MM.1S (cell line): ENCODE measurements at regions not wholly inside any gene's neighbourhood (a gene's known extent, or its start where the extent isn't known, plus 50 kb on each side); places are given as distances from the start of the nearest gene placed in this dataset.

Experiments
- DNase-seq: peaks from one replicate; pipeline ENCODE4 v3.0.0-alpha.2; 2015
- H2AFZ ChIP-seq: fragments of 300-600 bp; sonication (generic); 2 replicates; pipeline ENCODE4 v1.6.0; 2016; ENCODE audit warnings: antibody characterized with exemption, low read length
- H3F3A ChIP-seq: fragments of 300-600 bp; sonication (generic); 2 replicates; pipeline ENCODE4 v1.6.1; 2016; ENCODE audit warnings: mild to moderate bottlenecking, antibody characterized with exemption, low read length, moderate library complexity, mixed read lengths; ENCODE audit not compliant: insufficient read depth
- H3K27ac ChIP-seq: fragments of 300-600 bp; sonication (generic); 2 replicates; pipeline ENCODE4 v1.5.1; 2016; ENCODE audit warnings: mild to moderate bottlenecking, low read length
- H3K27me3 ChIP-seq: fragments of 300-600 bp; sonication (generic); replicated peaks from 2 replicates; pipeline ENCODE4 v1.6.0; 2016; ENCODE audit warnings: low read length; ENCODE audit not compliant: insufficient read depth
- H3K36me3 ChIP-seq: fragments of 300-600 bp; sonication (generic); replicated peaks from 2 replicates; pipeline ENCODE4 v1.6.1; 2016; ENCODE audit warnings: mild to moderate bottlenecking, low read length, mixed read lengths; ENCODE audit not compliant: insufficient read depth
- H3K4me1 ChIP-seq: fragments of 300-600 bp; sonication (generic); 2 replicates; pipeline ENCODE4 v1.6.1; 2016; ENCODE audit warnings: low read length, mixed read lengths
- H3K4me2 ChIP-seq: fragments of 300-600 bp; sonication (generic); 2 replicates; pipeline ENCODE4 v1.6.0; 2016; ENCODE audit warnings: low read depth, low read length
- H3K4me3 ChIP-seq: fragments of 300-600 bp; sonication (generic); 2 replicates; pipeline ENCODE4 v1.5.1; 2016; ENCODE audit warnings: low read length, mixed read lengths
- H3K79me2 ChIP-seq: fragments of 300-600 bp; sonication (generic); 2 replicates; pipeline ENCODE4 v1.6.1; 2016; ENCODE audit warnings: mixed run types, low read length, mixed read lengths
- H3K9ac ChIP-seq: fragments of 300-600 bp; sonication (generic); 2 replicates; pipeline ENCODE4 v1.6.1; 2016; ENCODE audit warnings: low read length, mixed read lengths
- H3K9me2 ChIP-seq: fragments of 300-600 bp; sonication (generic); replicated peaks from 2 replicates; pipeline ENCODE4 v1.6.1; 2016; ENCODE audit warnings: mild to moderate bottlenecking, low read length, mixed read lengths; ENCODE audit not compliant: insufficient read depth
- H3K9me3 ChIP-seq: fragments of 300-600 bp; sonication (generic); replicated peaks from 2 replicates; pipeline ENCODE4 v1.6.1; 2016; ENCODE audit warnings: mild to moderate bottlenecking, low read length, mixed read lengths; ENCODE audit not compliant: insufficient read depth
- H4K20me1 ChIP-seq: fragments of 300-600 bp; sonication (generic); 2 replicates; pipeline ENCODE4 v1.6.1; 2016; ENCODE audit warnings: mild to moderate bottlenecking, low read length, moderate library complexity, mixed read lengths; ENCODE audit not compliant: insufficient read depth
- EZH2 ChIP-seq: fragments of 300-600 bp; sonication (generic); optimal IDR thresholded peaks from 2 replicates; pipeline ENCODE3; 2017; ENCODE audit warnings: low read depth, mild to moderate bottlenecking, antibody characterized with exemption, low read length, mixed read lengths
- EZH2phosphoT487 ChIP-seq: fragments of 300-600 bp; sonication (generic); IDR thresholded peaks from 2 replicates; pipeline ENCODE4 v1.6.1; 2018; ENCODE audit warnings: antibody characterized with exemption, low read length
- TF ChIP-seq, protein P1 (sequence below): fragments of 300-600 bp; sonication (generic); IDR thresholded peaks from 2 replicates; pipeline ENCODE4 v1.5.1; 2016; ENCODE audit warnings: antibody characterized with exemption, low read length, mixed read lengths

- Histone ChIP-seq H3K9me2 (no peaks in the 10 kb centered on the region), H3K27me3 (no peaks in the 10 kb centered on the region), H3K79me2 (no peaks in the 10 kb centered on the region), H3K4me3 (no peak overlapping the region), H3K9me3 (no peaks in the 10 kb centered on the region), H2AFZ (no peak overlapping the region), H4K20me1 (no peaks in the 10 kb centered on the region), H3F3A (no peaks in the 10 kb centered on the region), H3K4me2 (no peak overlapping the region), H3K9ac (no peak overlapping the region), H3K4me1 (no peaks in the 10 kb centered on the region), H3K27ac (no peak overlapping the region), H3K36me3 (no peaks in the 10 kb centered on the region)
- DNase-seq, result no peak
- TF ChIP-seq, protein P1, sequence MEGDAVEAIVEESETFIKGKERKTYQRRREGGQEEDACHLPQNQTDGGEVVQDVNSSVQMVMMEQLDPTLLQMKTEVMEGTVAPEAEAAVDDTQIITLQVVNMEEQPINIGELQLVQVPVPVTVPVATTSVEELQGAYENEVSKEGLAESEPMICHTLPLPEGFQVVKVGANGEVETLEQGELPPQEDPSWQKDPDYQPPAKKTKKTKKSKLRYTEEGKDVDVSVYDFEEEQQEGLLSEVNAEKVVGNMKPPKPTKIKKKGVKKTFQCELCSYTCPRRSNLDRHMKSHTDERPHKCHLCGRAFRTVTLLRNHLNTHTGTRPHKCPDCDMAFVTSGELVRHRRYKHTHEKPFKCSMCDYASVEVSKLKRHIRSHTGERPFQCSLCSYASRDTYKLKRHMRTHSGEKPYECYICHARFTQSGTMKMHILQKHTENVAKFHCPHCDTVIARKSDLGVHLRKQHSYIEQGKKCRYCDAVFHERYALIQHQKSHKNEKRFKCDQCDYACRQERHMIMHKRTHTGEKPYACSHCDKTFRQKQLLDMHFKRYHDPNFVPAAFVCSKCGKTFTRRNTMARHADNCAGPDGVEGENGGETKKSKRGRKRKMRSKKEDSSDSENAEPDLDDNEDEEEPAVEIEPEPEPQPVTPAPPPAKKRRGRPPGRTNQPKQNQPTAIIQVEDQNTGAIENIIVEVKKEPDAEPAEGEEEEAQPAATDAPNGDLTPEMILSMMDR, result no peak
- TF ChIP-seq EZH2phosphoT487 (no peak), EZH2 (no peak)
Observed at GRCh38 chr5:89946916-89947315, 462.6 kb downstream of the CETN3 start.

DNA sequence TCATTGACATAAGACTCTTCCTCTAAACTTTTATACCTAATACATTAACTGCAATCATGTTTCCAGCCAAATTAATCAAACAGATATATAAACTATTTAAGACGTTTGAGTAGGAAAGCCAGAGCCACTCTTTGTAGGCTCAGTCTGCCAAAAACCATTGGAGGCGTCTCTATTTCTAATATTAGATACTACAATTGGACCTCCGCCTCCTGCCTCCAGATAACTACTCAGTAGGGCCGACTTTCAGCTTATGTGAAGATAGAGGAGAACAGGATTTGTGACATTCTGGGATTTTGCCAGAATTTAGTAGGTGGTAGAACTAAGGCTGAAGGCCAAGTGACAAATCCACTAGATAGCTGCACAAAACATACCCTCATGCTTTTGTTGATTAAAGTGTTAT is 463.0 kb downstream of the CETN3 start:
- H3K79me2 ChIP-seq, result no peaks in the 10 kb centered on the region
- H3F3A ChIP-seq, result no peaks in the 10 kb centered on the region
- H4K20me1 ChIP-seq, result no peaks in the 10 kb centered on the region
- DNase-seq, result no peak
- no peak overlapping the region for H3K4me2 ChIP-seq
- no peak overlapping the region for H3K27ac ChIP-seq
- no peaks in the 10 kb centered on the region for H3K9me3 ChIP-seq
- no peak overlapping the region for H3K4me3 ChIP-seq
- H3K36me3 ChIP-seq, result no peaks in the 10 kb centered on the region
- H3K9ac ChIP-seq, result no peak overlapping the region
- H3K9me2 ChIP-seq, result no peaks in the 10 kb centered on the region
- H2AFZ ChIP-seq, result no peak overlapping the region
- H3K4me1 ChIP-seq, result no peaks in the 10 kb centered on the region
- H3K27me3 ChIP-seq, result no peaks in the 10 kb centered on the region
- no peak for TF ChIP-seq EZH2phosphoT487
- TF ChIP-seq EZH2, result no peak
- TF ChIP-seq, protein P1, result no peak

DNA sequence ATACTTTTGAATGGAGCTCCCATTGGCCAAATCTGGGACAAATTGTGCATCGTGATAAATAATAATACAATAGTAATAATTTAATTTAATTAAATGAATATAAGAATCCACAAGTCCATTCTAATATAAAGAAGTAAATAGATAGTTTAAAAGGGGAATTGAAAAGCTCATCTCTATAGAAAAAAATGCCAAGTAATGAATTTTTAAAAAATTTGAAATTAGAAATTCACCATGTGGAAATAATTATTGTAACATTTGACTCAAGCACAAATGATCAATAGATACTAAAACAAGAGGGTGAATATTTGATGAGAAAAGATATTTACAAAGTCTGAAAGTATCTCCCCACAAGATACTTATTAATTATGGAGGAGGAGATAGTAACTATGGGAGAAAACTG is 467.4 kb downstream of the CETN3 start:
- H2AFZ ChIP-seq, result no peak overlapping the region
- no peak overlapping the region for H3K4me3 ChIP-seq

More for the DNA sequence above, 467.4 kb downstream of the CETN3 start:
- no peak for DNase-seq
- Histone ChIP-seq H3K9ac (no peak overlapping the region), H3K79me2 (no peaks in the 10 kb centered on the region), H3F3A (no peaks in the 10 kb centered on the region), H3K36me3 (no peaks in the 10 kb centered on the region), H3K9me3 (no peaks in the 10 kb centered on the region), H4K20me1 (no peaks in the 10 kb centered on the region), H3K4me2 (no peak overlapping the region), H3K27ac (no peak overlapping the region), H3K9me2 (no peaks in the 10 kb centered on the region), H3K27me3 (no peaks in the 10 kb centered on the region), H3K4me1 (no peaks in the 10 kb centered on the region)
- TF ChIP-seq, protein P1, result no peak
- no peak for TF ChIP-seq EZH2phosphoT487
- no peak for TF ChIP-seq EZH2
